Stimulated activated CD4-positive, alpha-beta T cell treated with anti-CD3 and anti-CD28 coated beads, Interleukin-15, amount 100 ng/mL, for 1 hour (primary cell): ENCODE measurements at regions not wholly inside any gene's neighbourhood (a gene's known extent, or its start where the extent isn't known, plus 50 kb on each side); places are given as distances from the start of the nearest gene placed in this dataset.

ENCODE experiments used
- DNase-seq, 2 donors: peaks; one replicate each; pipeline ENCODE4 v3.0.0-alpha.2; 2020; ENCODE audit warnings: low read depth in 1 of 2, low spot score in 1 of 2

GRCh38 chr21:25424634-25425033, 182.6 kb downstream of the MRPL39 start:
- DNase-seq: no peak

- DNase-seq: no peak
Observed at GRCh38 chr21:25424048-25424447, 183.2 kb downstream of the MRPL39 start.

- DNase-seq: no peak
Observed at GRCh38 chr21:25422610-25423608, 184.4 kb downstream of the MRPL39 start.

GRCh38 chr21:25421321-25422028, 185.8 kb downstream of the MRPL39 start:
- peak; percentile 10 to 18 for DNase-seq

- DNase-seq: no peak
Observed at GRCh38 chr21:25420831-25421230, 186.4 kb downstream of the MRPL39 start.

DNA sequence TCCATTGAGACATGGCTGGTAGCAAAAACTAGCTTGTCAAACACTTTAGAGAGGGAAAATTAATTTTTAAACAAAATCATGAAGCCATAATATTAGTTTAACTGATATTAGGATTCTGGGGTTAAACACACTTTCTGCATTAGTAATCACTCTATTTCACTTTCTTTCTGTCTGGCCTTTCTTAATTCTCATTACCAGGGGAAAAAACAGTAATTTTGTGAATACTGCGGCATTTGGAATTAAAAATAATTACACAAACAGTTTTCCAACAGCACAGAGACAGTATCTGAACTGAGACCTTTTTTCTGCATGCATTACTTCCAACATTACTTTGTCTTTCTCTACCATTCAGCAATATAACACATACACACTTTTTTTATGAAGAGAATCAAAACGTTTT, 190.6 kb downstream of the MRPL39 start:
- no peak for DNase-seq

GRCh38 chr21:25412100-25412499, 195.2 kb downstream of the MRPL39 start:
- no peak for DNase-seq

- DNase-seq: no peak
Observed at GRCh38 chr21:25409978-25410377, 197.3 kb downstream of the MRPL39 start.

- DNase-seq: no peak
Observed at GRCh38 chr21:25408666-25409065, 198.6 kb downstream of the MRPL39 start.

- DNase-seq: no peak
Observed at GRCh38 chr21:25406887-25407579, 200.2 kb downstream of the MRPL39 start.

DNA sequence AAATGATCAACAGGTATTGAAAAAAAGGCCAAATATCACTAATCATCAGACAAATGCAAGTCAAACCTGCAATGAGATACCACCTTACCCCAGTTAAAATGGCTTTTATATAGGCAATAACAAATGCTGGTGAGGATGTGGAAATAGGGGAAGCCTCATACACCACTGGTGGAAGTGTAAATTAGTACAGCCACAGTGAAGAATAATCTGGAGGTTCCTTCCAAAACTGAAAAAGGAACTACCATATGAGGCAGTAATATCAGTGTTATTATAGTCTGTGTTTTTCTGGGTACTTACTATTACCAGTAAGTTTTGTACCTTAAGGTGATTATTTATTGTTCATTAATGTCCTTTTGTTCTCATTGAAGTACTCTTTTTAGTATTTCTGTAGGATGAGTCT, 201.3 kb downstream of the MRPL39 start:
- no peak for DNase-seq

- no peak for DNase-seq
Observed at GRCh38 chr21:25402134-25402961, 204.9 kb downstream of the MRPL39 start.

DNA sequence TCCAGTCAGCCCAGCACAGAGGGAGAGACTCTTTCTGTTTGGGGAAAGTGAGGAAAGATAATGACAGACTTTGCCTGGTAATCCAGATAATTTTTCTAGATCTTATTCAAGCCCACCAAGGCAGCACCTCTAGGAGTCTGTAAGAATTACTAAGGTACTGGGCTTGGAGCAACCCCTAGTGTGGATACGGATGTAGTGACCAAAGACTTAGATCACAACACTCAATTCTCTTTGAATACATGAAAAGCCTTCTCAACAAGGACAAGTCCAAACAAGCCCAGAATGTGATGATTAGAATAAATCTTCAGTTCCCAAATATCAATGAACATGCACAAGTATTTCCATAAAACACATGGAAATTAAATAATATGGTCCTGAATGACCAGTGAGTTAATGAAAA, 206.9 kb downstream of the MRPL39 start:
- DNase-seq: no peak

DNA sequence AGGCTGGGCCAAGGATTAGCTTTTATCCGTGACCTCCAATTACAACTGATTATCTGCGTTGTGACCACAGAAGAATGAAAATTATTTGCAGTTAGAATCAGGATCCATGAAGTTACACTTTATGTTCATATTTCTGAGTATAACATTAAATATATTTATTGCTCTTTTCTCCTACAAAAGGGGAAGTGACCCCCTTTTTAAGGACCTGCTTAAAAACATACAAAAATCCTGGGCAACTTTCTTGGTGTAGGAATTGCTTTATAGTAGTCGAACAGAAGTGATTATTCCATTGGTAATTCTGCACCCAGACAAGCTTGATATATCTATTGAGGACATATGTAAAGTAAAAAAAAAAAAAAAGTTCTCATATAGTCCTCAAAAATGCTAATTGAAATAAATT, 208.7 kb downstream of the MRPL39 start:
- no peak for DNase-seq

DNA sequence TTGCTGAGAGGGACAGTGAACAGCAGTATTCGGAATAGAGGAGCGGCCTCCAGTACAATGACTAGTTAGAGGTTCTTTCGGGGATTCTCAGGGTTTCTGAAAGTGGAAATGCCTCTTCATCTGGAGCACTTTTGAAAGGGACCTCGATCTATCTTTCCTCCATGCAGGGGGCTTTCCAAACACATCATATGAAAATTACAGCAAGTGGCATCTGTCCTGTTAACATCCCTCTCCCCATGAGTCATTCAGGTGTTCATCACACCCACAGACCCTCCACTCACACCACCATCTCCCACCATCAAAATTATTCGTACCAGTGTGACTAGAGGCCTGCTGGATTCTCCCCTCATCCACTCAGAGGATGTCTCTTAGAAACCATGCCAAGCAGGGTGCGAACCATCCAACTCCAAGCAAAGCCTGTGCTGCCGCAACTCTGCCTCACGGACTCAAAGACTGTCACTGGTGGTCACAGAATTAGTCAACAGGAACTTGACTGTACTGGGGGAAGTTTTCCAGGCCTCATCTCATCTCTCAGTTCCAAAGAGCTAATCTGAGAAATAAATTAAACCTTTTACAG, 211.1 kb downstream of the MRPL39 start:
- DNase-seq: peak in 1 of 2 donors; percentile 37

GRCh38 chr21:25391777-25392176, 215.5 kb downstream of the MRPL39 start:
- no peak for DNase-seq

GRCh38 chr21:25390701-25391100, 216.6 kb downstream of the MRPL39 start:
- DNase-seq: no peak

GRCh38 chr21:25387665-25388064, 219.6 kb downstream of the MRPL39 start:
- no peak for DNase-seq

DNA sequence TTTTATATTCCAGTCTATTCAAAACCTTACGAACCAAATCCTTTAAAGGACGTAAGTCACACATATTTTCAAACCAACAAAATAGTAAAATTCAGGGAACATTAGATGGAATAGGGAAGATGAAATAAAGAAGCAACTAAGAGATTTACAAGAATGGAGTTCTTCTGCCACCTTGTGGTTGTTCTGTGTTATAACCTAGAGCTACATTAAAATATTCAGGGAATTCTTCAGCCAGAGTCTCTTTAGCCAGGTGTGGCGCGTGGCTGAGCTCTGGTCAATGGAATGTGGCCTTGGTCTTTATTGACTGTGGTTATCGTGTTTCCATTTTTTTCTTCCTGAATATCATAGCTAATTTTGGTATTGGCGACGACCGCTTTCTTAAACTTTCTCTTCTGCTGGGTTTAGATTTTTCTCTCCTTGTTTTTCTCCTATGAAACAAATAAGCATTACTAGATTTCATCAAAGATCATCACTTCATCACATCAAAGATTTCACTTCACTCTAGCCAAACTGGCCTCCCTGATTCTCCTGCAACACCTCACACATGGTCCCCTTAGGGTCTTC, 221.3 kb downstream of the MRPL39 start:
- no peak for DNase-seq

DNA sequence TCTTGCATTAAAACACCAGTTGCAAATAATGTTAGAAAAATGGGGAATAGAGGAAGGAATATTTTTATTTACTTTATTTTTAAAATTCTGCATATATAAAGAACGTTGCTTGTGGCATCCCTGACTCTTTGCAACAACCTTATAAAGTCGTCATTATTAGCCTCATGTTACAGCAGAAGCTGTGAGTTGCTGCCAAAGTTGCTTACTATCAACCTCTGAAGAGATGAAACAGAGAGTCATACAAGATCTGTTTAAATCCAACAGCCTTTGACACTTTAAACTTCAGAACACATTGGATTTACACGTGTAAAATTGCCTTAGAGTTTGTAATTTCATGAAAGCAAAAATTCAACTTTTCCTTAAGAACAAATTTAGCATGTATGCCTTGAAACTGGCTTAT, 221.9 kb downstream of the MRPL39 start:
- no peak for DNase-seq
